GM12878 (cell line): ENCODE measurements at regions not wholly inside any gene's neighbourhood (a gene's known extent, or its start where the extent isn't known, plus 50 kb on each side); places are given as distances from the start of the nearest gene placed in this dataset.

Experiments used
- BRCA1 ChIP-seq: IDR thresholded peaks from 2 replicates; pipeline ENCODE4 v1.6.1; 2011; ENCODE audit warnings: low read depth, low read length, improper control_type of control experiment
- POLR2A ChIP-seq: IDR thresholded peaks from 2 replicates; pipeline ENCODE4 v1.6.1; 2011; ENCODE audit warnings: low read depth, mild to moderate bottlenecking, low read length
- RAD21 ChIP-seq: IDR thresholded peaks from 2 replicates; pipeline ENCODE4 v1.6.1; 2011; ENCODE audit warnings: mild to moderate bottlenecking, low read depth, low read length, moderate library complexity; ENCODE audit not compliant: insufficient read depth
- RCOR1 ChIP-seq: conservative IDR thresholded peaks from 2 replicates; pipeline ENCODE4 v1.6.1; 2012; ENCODE audit warnings: low read depth, low read length, improper control_type of control experiment
- SIN3A ChIP-seq: IDR thresholded peaks from 2 replicates; pipeline ENCODE4 v1.6.1; 2012; ENCODE audit warnings: low read depth, low read length, improper control_type of control experiment
- TF ChIP-seq, protein P1 (sequence below), 3 experiments: IDR thresholded peaks in 2 of 3; conservative IDR thresholded peaks in 1 of 3; 2 replicates each; pipeline ENCODE4 v1.5.1; 2011; ENCODE audit warnings: low read depth in 3 of 3, low read length in 3 of 3, mild to moderate bottlenecking in 3 of 3, control low read depth in 2 of 3, moderate library complexity in 2 of 3, inconsistent platforms in 1 of 3, mixed read lengths in 1 of 3; ENCODE audit not compliant: control insufficient read depth in 2 of 3, insufficient read depth in 1 of 3; ENCODE audit errors: extremely low read depth in 1 of 3

GRCh38 chr11:29405305-29405704, 611.5 kb downstream of the KCNA4 start:
- TF ChIP-seq, protein P1, sequence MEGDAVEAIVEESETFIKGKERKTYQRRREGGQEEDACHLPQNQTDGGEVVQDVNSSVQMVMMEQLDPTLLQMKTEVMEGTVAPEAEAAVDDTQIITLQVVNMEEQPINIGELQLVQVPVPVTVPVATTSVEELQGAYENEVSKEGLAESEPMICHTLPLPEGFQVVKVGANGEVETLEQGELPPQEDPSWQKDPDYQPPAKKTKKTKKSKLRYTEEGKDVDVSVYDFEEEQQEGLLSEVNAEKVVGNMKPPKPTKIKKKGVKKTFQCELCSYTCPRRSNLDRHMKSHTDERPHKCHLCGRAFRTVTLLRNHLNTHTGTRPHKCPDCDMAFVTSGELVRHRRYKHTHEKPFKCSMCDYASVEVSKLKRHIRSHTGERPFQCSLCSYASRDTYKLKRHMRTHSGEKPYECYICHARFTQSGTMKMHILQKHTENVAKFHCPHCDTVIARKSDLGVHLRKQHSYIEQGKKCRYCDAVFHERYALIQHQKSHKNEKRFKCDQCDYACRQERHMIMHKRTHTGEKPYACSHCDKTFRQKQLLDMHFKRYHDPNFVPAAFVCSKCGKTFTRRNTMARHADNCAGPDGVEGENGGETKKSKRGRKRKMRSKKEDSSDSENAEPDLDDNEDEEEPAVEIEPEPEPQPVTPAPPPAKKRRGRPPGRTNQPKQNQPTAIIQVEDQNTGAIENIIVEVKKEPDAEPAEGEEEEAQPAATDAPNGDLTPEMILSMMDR (IDR thresholded peaks at IDR 0.05 in 2 of 3, conservative IDR thresholded peaks at IDR 0.05 in 1 of 3; ENCODE audit: control insufficient read depth in 2 of 3, extremely low read depth in 1 of 3, insufficient read depth in 1 of 3, low read depth in 3 of 3, low read length in 3 of 3), result no peak
- TF ChIP-seq RAD21 (no peak), BRCA1 (no peak), POLR2A (no peak), RCOR1 (no peak), SIN3A (no peak)
